RWPE1 (cell line): ENCODE measurements at regions not wholly inside any gene's neighbourhood (a gene's known extent, or its start where the extent isn't known, plus 50 kb on each side); places are given as distances from the start of the nearest gene placed in this dataset.

Experiments used
- CTCF ChIA-PET: fragments of 350-600 bp; sonication (Branson Sonifier 250); formaldehyde crosslinking; extraction: SDS; loops from one replicate; lab custom pipeline; 2021; lab: Yijun Ruan, JAX
- POLR2A ChIA-PET: fragments of 400-600 bp; formaldehyde crosslinking; extraction: SDS; loops from one replicate; lab custom pipeline; 2020; ENCODE audit warnings: antibody characterized with exemption; ENCODE audit not compliant: low non-redundant PET; lab: Yijun Ruan, JAX
- DNase-seq: peaks from one replicate; pipeline ENCODE4 v3.0.0; 2012; ENCODE audit warnings: low spot score
- H3K27ac ChIP-seq: fragments of 450-650 bp; 2 replicates; pipeline ENCODE4 v1.5.1; 2017
- TF ChIP-seq, protein P1 (sequence below): fragments of 450-650 bp; conservative IDR thresholded peaks from 2 replicates; pipeline ENCODE4 v1.5.1; 2017; ENCODE audit warnings: low read depth, mild to moderate bottlenecking

DNA sequence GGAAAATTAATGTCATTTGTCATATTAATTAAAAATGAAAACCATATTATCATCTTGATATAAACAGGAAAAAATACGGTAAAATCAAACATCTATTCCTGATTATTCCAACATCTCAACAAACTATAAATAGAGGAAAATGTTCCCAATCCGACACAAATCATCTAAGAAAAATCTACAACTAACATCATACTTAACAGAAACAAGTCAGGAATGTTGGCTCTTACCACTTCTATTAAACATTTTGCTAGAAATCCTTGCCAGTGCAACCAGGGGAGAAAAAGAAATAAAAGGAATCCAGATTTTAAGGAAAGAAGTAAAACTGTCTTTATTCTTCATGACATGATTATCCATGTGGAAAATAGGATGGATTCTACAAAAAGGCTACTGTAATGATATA, 77.0 kb upstream of the IRF2BP2 start:
- TF ChIP-seq, protein P1, sequence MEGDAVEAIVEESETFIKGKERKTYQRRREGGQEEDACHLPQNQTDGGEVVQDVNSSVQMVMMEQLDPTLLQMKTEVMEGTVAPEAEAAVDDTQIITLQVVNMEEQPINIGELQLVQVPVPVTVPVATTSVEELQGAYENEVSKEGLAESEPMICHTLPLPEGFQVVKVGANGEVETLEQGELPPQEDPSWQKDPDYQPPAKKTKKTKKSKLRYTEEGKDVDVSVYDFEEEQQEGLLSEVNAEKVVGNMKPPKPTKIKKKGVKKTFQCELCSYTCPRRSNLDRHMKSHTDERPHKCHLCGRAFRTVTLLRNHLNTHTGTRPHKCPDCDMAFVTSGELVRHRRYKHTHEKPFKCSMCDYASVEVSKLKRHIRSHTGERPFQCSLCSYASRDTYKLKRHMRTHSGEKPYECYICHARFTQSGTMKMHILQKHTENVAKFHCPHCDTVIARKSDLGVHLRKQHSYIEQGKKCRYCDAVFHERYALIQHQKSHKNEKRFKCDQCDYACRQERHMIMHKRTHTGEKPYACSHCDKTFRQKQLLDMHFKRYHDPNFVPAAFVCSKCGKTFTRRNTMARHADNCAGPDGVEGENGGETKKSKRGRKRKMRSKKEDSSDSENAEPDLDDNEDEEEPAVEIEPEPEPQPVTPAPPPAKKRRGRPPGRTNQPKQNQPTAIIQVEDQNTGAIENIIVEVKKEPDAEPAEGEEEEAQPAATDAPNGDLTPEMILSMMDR = no peak
- DNase-seq = no peak
- CTCF ChIA-PET = no interaction called here
- H3K27ac ChIP-seq = no peak overlapping the region
- POLR2A ChIA-PET = no interaction called here

DNA sequence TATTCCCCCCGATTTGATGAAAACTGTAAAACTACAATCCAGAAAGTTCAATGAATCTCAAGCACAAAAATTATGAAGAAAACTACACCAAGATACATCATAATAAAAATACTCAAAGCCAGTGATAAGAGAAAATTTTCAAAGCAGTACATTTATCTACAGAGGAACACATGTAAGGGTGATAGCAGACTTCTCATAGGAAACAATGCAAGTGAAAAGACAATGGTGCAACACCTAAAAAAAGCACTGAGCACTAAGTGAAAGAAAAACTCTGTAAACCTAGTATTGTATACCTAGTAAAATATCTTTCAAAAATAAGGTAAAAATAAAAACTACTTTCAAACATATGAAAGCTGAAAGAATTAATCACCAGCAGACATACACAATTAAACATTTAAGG, 76.1 kb upstream of the IRF2BP2 start:
- ChIA-PET POLR2A (no interaction called here), CTCF (no interaction called here)
- no peak for DNase-seq
- no peak overlapping the region for H3K27ac ChIP-seq
- TF ChIP-seq, protein P1 = no peak

DNA sequence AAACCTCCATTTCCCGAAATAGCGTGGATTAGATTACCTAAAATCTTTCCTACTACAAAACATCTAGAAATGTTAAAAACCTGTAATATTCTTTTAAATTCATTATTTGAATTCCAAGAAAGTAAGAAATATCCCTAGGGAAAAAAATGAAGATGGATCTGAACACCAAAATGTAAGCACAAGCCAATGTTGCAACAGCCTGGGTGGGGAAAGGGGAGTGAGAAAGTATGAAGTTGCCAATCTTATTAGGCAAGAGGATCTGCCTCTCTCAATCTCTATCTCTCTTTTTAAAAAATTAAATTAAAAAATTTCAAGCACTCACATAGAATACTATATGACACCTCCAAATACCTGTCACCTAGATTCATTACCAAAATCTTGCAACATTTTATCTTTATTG, 74.9 kb upstream of the IRF2BP2 start:
- no peak overlapping the region for H3K27ac ChIP-seq
- ChIA-PET POLR2A (no interaction called here), CTCF (no interaction called here)
- TF ChIP-seq, protein P1 = no peak
- no peak for DNase-seq

DNA sequence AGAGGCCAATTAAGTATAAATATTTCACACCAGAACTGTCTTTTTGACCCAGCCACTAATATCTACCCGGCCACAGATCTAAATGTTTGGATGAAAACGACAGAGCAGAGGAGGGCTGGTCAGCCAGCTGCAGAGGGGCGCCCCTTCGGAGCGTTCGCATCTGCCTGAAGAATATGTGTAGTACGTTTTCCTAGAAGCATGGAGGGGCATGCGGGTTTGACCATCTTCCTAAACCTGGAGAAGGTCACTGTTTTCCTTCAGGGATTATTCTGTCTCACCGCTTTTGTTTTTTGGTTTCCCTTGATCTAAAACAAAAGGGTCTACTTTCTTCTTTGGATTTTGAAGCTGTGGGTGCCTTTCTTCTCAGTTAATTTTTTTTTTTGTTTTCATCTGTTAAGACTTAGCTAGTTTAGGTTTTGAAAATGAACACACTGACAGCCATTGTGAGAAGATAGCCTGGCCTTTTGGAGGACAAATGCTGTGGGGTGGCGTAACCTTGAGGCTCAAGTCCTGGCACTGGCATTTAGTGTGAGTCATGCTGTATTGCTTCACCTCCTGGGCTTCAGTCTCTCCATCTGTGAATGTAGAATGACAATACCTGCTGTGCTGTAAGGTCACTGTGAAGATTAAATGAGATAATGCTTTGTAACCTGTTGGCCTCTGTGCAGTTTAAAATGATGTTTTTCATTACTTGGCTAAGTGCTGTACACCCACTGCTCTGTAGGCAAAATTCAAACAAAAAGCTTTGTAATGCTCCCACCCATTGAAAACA, 74.1 kb upstream of the IRF2BP2 start:
- ChIA-PET POLR2A (no interaction called here), CTCF (no interaction called here)
- TF ChIP-seq, protein P1 = no peak
- H3K27ac ChIP-seq = peak overlapping the region; percentile 66
- DNase-seq = peak; percentile 84

DNA sequence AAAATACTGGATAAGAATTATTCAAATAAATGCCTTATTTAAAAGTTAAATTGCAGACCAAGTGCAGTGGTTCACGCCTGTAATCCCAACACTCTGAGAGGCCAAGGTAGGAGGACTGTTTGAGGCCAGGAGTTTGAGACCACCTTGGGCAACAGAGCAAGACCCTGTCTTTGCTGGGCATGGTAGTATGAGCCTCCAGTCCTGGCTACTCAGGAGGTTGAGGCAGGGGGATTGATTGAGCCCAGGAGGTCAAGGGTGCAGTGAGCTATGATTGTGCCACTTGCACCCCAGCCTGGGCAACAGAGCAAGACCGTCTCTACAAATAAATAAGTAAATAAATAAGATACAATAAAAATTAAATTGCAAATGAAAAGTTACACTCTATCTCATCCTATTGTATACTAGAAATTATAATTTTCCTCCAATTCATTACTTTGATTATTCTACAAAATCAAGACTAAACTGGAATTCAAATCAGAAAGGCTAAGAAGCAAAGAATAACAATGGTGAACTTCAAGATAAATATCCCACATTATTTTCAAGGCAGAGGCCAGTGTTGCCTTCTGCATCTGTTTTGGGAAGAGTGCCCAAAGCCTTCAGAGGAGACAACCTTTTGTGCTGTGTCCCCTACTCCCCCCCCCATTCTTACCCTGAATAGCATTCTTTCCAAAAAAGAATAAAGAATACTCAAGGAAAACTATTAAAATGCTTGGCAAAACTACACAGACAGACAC, 73.3 kb upstream of the IRF2BP2 start:
- DNase-seq = no peak
- ChIA-PET CTCF (no interaction called here), POLR2A (no interaction called here)
- H3K27ac ChIP-seq = peak overlapping the region; percentile 66
- TF ChIP-seq, protein P1 = no peak

DNA sequence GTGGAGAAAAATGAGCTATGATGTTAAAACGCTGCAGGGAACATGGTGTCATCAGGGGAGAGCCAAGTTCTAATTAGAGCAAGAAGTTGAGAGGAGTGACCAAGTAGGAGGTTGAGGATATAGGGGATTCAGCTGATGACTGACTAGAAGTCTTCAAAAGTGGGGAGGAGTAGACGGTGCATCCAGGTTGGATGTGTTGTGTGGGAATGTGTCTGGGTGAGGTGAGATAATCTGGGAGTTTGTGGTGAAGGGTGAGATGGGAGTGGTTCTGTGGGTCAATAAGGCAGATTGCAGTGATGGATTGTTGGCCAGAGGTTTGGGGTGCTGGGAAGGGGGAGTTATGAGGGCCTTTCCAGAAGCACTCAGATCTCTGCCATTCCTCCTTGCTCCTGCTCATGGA, 72.0 kb upstream of the IRF2BP2 start:
- TF ChIP-seq, protein P1 = no peak
- no peak for DNase-seq
- CTCF ChIA-PET = no interaction called here
- POLR2A ChIA-PET = no interaction called here
- no peak overlapping the region for H3K27ac ChIP-seq
